ENCODE measurements at regions not wholly inside any gene's neighbourhood (a gene's known extent, or its start where the extent isn't known, plus 50 kb on each side); places are given as distances from the start of the nearest gene placed in this dataset.

DNA sequence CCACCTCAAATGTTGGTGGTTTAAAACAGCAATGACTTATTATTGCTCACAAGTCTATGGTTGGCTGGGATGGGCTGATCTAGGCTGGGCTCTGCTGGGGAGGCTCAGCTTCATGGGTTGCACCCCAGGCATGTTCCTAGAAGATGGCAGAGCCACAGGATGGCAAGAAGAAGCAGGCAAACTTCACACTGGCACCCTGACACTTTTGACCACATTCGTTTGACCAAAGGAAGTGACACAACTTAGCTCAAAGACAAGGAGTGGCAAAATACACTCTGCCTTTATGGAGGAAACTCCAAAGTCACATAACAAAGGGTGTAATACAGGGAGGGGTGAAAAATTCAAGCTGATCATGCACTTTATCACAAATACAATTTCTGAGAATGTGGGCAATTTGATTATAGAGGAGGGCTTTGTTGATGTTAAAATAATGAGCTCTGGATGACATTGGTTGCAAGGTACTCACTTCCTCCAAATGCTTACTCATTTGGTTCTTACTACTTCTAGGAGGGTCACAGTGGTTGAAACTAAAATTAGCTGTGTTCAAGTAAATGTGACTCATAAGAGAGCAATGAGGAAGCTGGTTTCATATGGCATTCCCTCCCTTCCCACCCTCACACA lies 249.2 kb upstream of the RPS6KA3 start:
- no peak overlapping the region for H3K27ac ChIP-seq
- no peaks in the 10 kb centered on the region for H3K36me3 ChIP-seq
- TF ChIP-seq, protein P1, sequence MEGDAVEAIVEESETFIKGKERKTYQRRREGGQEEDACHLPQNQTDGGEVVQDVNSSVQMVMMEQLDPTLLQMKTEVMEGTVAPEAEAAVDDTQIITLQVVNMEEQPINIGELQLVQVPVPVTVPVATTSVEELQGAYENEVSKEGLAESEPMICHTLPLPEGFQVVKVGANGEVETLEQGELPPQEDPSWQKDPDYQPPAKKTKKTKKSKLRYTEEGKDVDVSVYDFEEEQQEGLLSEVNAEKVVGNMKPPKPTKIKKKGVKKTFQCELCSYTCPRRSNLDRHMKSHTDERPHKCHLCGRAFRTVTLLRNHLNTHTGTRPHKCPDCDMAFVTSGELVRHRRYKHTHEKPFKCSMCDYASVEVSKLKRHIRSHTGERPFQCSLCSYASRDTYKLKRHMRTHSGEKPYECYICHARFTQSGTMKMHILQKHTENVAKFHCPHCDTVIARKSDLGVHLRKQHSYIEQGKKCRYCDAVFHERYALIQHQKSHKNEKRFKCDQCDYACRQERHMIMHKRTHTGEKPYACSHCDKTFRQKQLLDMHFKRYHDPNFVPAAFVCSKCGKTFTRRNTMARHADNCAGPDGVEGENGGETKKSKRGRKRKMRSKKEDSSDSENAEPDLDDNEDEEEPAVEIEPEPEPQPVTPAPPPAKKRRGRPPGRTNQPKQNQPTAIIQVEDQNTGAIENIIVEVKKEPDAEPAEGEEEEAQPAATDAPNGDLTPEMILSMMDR (IDR thresholded peaks at IDR 0.05; ENCODE audit: low read depth, low read length): no peak
- no peaks in the 10 kb centered on the region for H3K9me3 ChIP-seq (ENCODE audit: severe bottlenecking)
- DNase-seq: no peak
- no peak overlapping the region for H3K4me3 ChIP-seq (ENCODE audit: low read depth, low read length)
- H3K27me3 ChIP-seq (ENCODE audit: insufficient read depth, low read depth, severe bottlenecking): peaks cover 7% of the 10 kb centered on the region

DNA sequence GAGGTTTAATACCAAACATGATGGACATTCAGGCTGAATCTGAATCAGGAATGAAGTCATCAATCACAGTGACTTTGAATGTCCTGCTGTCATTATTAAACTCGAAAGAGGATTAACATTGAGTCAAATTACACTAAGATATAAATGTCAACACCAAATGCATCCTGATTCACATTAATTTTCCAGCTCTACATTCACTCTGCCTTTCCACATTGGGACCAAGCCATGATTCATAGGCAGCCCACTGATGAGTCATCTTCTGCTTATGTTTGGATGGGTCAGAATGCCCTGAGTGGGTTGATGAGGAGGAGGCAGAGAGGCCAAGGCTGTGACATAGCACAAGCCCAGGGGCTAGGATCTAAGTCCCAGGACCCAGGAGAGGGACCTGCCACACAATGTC lies 247.6 kb upstream of the RPS6KA3 start:
- TF ChIP-seq, protein P1 (IDR thresholded peaks at IDR 0.05; ENCODE audit: low read depth, low read length): no peak
- no peak for DNase-seq
- Histone ChIP-seq H3K4me3 (ENCODE audit: low read depth, low read length) (no peak overlapping the region), H3K9me3 (ENCODE audit: severe bottlenecking) (no peaks in the 10 kb centered on the region), H3K27ac (no peak overlapping the region), H3K27me3 (ENCODE audit: insufficient read depth, low read depth, severe bottlenecking) (peaks cover 4% of the 10 kb centered on the region), H3K36me3 (no peaks in the 10 kb centered on the region)

DNA sequence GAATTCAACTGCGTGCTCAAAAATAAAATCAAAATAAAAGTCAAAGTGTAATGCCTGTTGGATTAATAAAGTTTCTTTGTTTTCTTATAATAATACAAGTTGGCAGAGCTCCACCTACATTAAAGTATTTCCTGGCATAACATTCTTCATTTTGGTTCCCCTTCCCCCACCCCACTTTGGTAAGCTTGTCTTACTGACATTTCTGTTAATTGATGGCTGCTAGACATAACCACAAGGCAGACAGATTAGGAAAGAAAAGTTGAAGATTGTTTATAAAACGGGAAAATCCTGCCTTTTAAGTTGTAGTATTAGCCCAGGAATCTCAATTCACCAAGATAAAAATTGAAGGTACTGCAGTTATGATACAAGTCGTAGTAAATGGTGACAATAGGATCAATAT lies 246.5 kb upstream of the RPS6KA3 start:
- H3K4me3 ChIP-seq (ENCODE audit: low read depth, low read length): no peak overlapping the region
- TF ChIP-seq, protein P1 (IDR thresholded peaks at IDR 0.05; ENCODE audit: low read depth, low read length): no peak
- H3K27ac ChIP-seq: no peak overlapping the region
- DNase-seq: no peak
- H3K36me3 ChIP-seq: no peaks in the 10 kb centered on the region
- peaks cover 4% of the 10 kb centered on the region for H3K27me3 ChIP-seq (ENCODE audit: insufficient read depth, low read depth, severe bottlenecking)
- H3K9me3 ChIP-seq (ENCODE audit: severe bottlenecking): no peaks in the 10 kb centered on the region

DNA sequence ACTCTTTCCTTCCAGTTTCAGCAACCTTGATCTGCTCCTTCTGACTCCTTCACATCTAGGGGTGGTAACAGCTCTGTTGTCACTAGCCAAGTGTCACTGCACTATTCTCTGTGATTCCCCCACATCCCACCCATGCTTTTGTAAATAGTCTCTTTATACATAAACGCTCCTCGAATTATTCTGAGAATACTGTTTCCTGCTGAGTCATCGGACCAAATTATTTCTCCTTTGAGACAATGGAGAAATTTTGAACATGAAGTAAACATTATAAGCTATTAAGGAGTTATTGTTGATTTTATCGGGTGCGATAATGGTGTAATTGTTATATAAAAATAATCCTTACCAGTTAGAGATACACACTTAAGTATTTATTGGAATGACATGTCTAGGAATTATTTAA lies 245.1 kb upstream of the RPS6KA3 start:
- Histone ChIP-seq H3K27me3 (ENCODE audit: insufficient read depth, low read depth, severe bottlenecking) (no peaks in the 10 kb centered on the region), H3K4me3 (ENCODE audit: low read depth, low read length) (no peak overlapping the region)

DNA sequence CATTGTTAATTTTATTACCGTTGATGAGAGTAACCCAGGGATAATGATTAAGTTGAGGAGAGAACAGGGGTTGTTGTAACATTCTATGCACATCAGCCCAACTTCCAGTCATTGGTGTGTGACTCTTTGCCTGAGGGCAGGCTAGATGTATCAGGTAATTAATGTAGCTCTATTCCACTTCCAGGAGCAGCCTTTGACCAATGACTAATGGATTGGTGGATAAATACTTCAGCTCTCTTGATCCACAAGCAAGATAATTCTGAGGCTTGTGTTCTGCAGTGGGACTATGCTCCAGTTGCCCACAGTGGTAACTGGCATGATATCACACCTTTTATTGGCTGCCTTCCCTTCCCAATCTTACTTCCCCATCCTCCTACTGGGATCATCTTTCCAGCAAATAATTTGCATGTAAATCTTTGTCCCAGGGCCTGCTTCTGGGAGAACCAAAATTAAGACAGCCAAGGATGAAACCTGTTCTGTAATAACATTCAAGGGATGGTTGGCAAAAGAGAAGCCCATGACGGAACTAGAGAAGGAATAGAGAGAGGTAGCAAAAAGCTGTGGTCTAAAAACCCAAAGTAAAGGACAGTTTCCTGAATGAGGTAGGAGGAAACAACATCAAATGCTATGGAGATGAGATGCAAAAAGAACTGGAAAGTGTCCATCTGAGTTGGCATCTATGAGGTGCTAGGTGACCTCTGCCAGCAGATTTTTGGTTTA lies 241.4 kb upstream of the RPS6KA3 start:
- TF ChIP-seq, protein P1 (IDR thresholded peaks at IDR 0.05; ENCODE audit: low read depth, low read length): no peak
- no peak for DNase-seq
- H3K27ac ChIP-seq: no peak overlapping the region
- no peak overlapping the region for H3K4me3 ChIP-seq (ENCODE audit: low read depth, low read length)
- no peaks in the 10 kb centered on the region for H3K36me3 ChIP-seq
- no peaks in the 10 kb centered on the region for H3K9me3 ChIP-seq (ENCODE audit: severe bottlenecking)
- no peaks in the 10 kb centered on the region for H3K27me3 ChIP-seq (ENCODE audit: insufficient read depth, low read depth, severe bottlenecking)

More for the DNA sequence above, 245.1 kb upstream of the RPS6KA3 start:
- Histone ChIP-seq H3K9me3 (ENCODE audit: severe bottlenecking) (no peaks in the 10 kb centered on the region), H3K36me3 (no peaks in the 10 kb centered on the region), H3K27ac (no peak overlapping the region)
- DNase-seq: no peak
- TF ChIP-seq, protein P1 (IDR thresholded peaks at IDR 0.05; ENCODE audit: low read depth, low read length): no peak

All from WERI-Rb-1 (cell line).